HepG2 (cell line): ENCODE measurements at regions not wholly inside any gene's neighbourhood (a gene's known extent, or its start where the extent isn't known, plus 50 kb on each side); places are given as distances from the start of the nearest gene placed in this dataset.

Source experiments
- ATAC-seq: fragments of 200-7000 bp; cut with Tn5 transposase; 3 replicates; pipeline ENCODE4 v1.9.1; 2020; ENCODE audit warnings: mild to moderate bottlenecking, moderate library complexity
- BruUV-seq: library from RNA; stranded (reverse); fragments of 400-500 nt; replicated peaks from 2 replicates; lab custom pipeline; 2021; lab: Mats Ljungman, UMichigan
- CTCF ChIA-PET: fragments of 300-600 bp; formaldehyde crosslinking; extraction: SDS; loops from one replicate; lab custom pipeline; 2021; ENCODE audit warnings: low total read pairs, inconsistent platforms, low intra/inter-chr PET ratio; lab: Yijun Ruan, JAX
- POLR2A ChIA-PET: fragments of 350-600 bp; sonication (Branson Sonifier 250); formaldehyde crosslinking; loops from one replicate; lab custom pipeline; 2020; ENCODE audit warnings: antibody characterized with exemption, inconsistent platforms; lab: Yijun Ruan, JAX
- DNase-seq: peaks from one replicate; pipeline ENCODE4 v3.0.0-alpha.2; 2015; ENCODE audit warnings: low spot score
- FAIRE-seq: peaks from 3 replicates; lab custom pipeline; 2011; peaks lifted over from hg19 to GRCh38; lab: Jason Lieb, UNC
- H2AFZ ChIP-seq: one replicate; pipeline ENCODE4 v1.6.1; 2011; ENCODE audit warnings: low read length, inconsistent platforms
- H3K27ac ChIP-seq: fragments of 300-600 bp; 3 replicates; pipeline ENCODE4 v1.8.0; 2011; ENCODE audit warnings: mixed run types, mild to moderate bottlenecking, mixed read lengths, low read length, inconsistent platforms; ENCODE audit not compliant: insufficient read depth; ENCODE audit errors: extremely low read length
- H3K27me3 ChIP-seq, 2 experiments: fragments of 200-600 bp in 1 of 2; 2 replicates in 1 of 2; 3 replicates in 1 of 2; pipeline versions ENCODE4 v1.6.0 to v1.8.0; 2011; ENCODE audit warnings: low read length in 2 of 2, mild to moderate bottlenecking in 2 of 2, moderate library complexity in 2 of 2, inconsistent platforms in 1 of 2; ENCODE audit not compliant: insufficient read depth in 2 of 2, control insufficient read depth in 1 of 2
- H3K36me3 ChIP-seq, 2 experiments: fragments of 200-600 bp in 1 of 2; replicated peaks in 1 of 2; 2 replicates in 1 of 2; 3 replicates in 1 of 2; pipeline versions ENCODE4 v1.5.1 to v1.8.0; 2011; ENCODE audit warnings: low read length in 2 of 2, inconsistent platforms in 1 of 2; ENCODE audit not compliant: insufficient read depth in 2 of 2, control insufficient read depth in 1 of 2
- H3K4me1 ChIP-seq: 2 replicates; pipeline ENCODE4 v1.5.1; 2012; ENCODE audit warnings: low read length, inconsistent platforms; ENCODE audit not compliant: insufficient read depth
- H3K4me2 ChIP-seq: 2 replicates; pipeline ENCODE4 v1.6.0; 2011; ENCODE audit warnings: low read depth, low read length, inconsistent platforms
- H3K4me3 ChIP-seq, 3 experiments: fragments of 200-600 bp in 1 of 3; sonication (generic), shearing (Covaris generic) in 1 of 3; replicated peaks in 1 of 3; 2 replicates each; pipeline ENCODE4 v1.5.1; 2011 to 2016; ENCODE audit warnings: low read length in 3 of 3, inconsistent platforms in 2 of 3, low read depth in 2 of 3, mild to moderate bottlenecking in 2 of 3, control low read depth in 1 of 3, mixed read lengths in 1 of 3; ENCODE audit not compliant: insufficient read depth in 1 of 3
- H3K79me2 ChIP-seq: one replicate; pipeline ENCODE4 v1.6.1; 2011; ENCODE audit warnings: low read length, inconsistent platforms; ENCODE audit not compliant: insufficient read depth
- H3K9ac ChIP-seq: 2 replicates; pipeline ENCODE4 v1.6.0; 2011; ENCODE audit warnings: mild to moderate bottlenecking, low read depth, low read length, inconsistent platforms; ENCODE audit not compliant: insufficient read depth
- H3K9me3 ChIP-seq: 2 replicates; pipeline ENCODE4 v1.5.1; 2012; ENCODE audit warnings: mild to moderate bottlenecking, low read length
- H4K20me1 ChIP-seq: 2 replicates; pipeline ENCODE4 v1.6.0; 2011; ENCODE audit warnings: inconsistent platforms, mild to moderate bottlenecking, low read length, moderate library complexity; ENCODE audit not compliant: insufficient read depth
- CCDC6 ChIP-seq: sonication (generic); formaldehyde crosslinking; IDR thresholded peaks from 2 replicates; pipeline ENCODE4 v1.8.1; 2022; ENCODE audit warnings: mild to moderate bottlenecking, missing genetic modification reagents, moderate library complexity
- ZSCAN25 ChIP-seq: sonication (generic); formaldehyde crosslinking; IDR thresholded peaks from 2 replicates; pipeline ENCODE4 v1.8.0; 2022; ENCODE audit warnings: mild to moderate bottlenecking, missing genetic modification reagents
- WGBS: methylation state at CpG from one replicate; pipeline ENCODE4 v1.1.6; 2017; ENCODE audit warnings: low lambda C conversion rate; 5-methylcytosine and 5-hydroxymethylcytosine counted together
- in situ Hi-C: cut with HindIII; loops from 2 replicates; pipeline ENCODE4 v1.10.0; 2017; ENCODE audit warnings: low pct_unique_long_range_greater_than_20kb; ENCODE audit not compliant: extremely low pct_ligation_motif_present
- intact Hi-C: fragments of 100-400 bp; cut with micrococcal nuclease; formaldehyde crosslinking; loops from one replicate; pipeline ENCODE4 v1.10.0; 2022; ENCODE audit not compliant: unreplicated experiment
- TF ChIP-seq, protein P1 (sequence below), 2 experiments: sonication (generic) in 1 of 2; formaldehyde crosslinking in 1 of 2; IDR thresholded peaks; 2 replicates each; pipeline versions ENCODE4 v1.6.1 to v1.9.0; 2014 to 2022; ENCODE audit warnings: antibody characterized with exemption in 1 of 2, borderline replicate concordance in 1 of 2, inconsistent platforms in 1 of 2, low read depth in 1 of 2, missing genetic modification reagents in 1 of 2
- TF ChIP-seq, protein P2 (sequence below): IDR thresholded peaks from 2 replicates; pipeline ENCODE4 v1.6.1; 2018; ENCODE audit warnings: missing genetic modification reagents, mild to moderate bottlenecking, missing compliant biosample characterization
- TF ChIP-seq, protein P3 (sequence below): sonication (generic); formaldehyde crosslinking; IDR thresholded peaks from 2 replicates; pipeline ENCODE4 v1.9.0; 2021; ENCODE audit warnings: missing genetic modification reagents, borderline replicate concordance
- TF ChIP-seq, protein P4 (sequence below): sonication (generic); formaldehyde crosslinking; IDR thresholded peaks from 2 replicates; pipeline ENCODE4 v1.5.0; 2020; ENCODE audit warnings: mild to moderate bottlenecking, missing genetic modification reagents, moderate library complexity

DNA sequence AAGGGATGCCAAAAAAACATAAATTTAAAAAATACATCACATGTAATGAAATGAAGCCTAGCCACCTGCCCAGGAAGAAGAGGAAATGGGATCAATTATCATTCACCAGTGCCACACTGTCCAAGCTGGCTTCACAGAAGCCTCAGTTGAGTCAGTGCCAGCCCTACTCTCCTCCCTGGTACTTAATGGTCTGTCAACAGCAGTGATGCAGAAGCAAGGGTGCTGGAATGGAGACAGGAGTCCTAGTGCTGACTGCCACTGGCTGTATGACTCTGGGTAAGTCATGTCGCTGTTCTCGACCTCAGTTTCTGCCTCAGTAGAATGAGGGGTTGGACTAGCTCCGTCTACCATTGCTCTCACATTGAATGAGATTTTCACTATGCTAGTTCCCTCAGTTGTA is 78.5 kb upstream of the LARS2 start (continued):
- TF ChIP-seq, protein P1, sequence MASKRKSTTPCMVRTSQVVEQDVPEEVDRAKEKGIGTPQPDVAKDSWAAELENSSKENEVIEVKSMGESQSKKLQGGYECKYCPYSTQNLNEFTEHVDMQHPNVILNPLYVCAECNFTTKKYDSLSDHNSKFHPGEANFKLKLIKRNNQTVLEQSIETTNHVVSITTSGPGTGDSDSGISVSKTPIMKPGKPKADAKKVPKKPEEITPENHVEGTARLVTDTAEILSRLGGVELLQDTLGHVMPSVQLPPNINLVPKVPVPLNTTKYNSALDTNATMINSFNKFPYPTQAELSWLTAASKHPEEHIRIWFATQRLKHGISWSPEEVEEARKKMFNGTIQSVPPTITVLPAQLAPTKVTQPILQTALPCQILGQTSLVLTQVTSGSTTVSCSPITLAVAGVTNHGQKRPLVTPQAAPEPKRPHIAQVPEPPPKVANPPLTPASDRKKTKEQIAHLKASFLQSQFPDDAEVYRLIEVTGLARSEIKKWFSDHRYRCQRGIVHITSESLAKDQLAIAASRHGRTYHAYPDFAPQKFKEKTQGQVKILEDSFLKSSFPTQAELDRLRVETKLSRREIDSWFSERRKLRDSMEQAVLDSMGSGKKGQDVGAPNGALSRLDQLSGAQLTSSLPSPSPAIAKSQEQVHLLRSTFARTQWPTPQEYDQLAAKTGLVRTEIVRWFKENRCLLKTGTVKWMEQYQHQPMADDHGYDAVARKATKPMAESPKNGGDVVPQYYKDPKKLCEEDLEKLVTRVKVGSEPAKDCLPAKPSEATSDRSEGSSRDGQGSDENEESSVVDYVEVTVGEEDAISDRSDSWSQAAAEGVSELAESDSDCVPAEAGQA (IDR thresholded peaks at IDR 0.05; ENCODE audit: low read depth): no peak
- TF ChIP-seq, protein P1 (CRISPR knock-in tag; IDR thresholded peaks at IDR 0.05; ENCODE audit: borderline replicate concordance): no peak
- no peak for TF ChIP-seq CCDC6
- TF ChIP-seq ZSCAN25: no peak
- TF ChIP-seq, protein P2, sequence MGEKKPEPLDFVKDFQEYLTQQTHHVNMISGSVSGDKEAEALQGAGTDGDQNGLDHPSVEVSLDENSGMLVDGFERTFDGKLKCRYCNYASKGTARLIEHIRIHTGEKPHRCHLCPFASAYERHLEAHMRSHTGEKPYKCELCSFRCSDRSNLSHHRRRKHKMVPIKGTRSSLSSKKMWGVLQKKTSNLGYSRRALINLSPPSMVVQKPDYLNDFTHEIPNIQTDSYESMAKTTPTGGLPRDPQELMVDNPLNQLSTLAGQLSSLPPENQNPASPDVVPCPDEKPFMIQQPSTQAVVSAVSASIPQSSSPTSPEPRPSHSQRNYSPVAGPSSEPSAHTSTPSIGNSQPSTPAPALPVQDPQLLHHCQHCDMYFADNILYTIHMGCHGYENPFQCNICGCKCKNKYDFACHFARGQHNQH: no peak

DNA sequence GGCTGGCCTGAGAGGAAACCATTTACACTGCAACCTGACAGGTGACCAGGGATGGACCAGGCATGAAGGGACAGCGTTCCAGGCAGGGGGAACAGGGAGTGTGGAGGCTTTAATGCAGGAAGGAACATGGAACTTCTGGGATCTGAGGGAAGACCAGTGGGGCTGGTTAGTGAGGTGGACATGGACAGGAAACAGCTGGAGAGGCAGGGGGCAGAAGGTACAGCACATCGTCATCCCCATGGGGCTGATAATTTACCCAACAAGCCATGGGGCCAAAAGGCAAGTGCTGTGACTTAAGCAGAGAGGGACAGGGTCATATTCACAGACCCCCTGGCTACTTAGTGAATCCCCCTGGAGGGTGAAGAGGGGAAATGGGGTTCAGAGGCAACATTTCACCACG is 77.0 kb upstream of the LARS2 start:
- Histone ChIP-seq H3K4me2 (no peak overlapping the region), H3K4me1 (no peaks in the 10 kb centered on the region), H2AFZ (no peak overlapping the region), H3K79me2 (no peaks in the 10 kb centered on the region), H3K36me3 (no peaks in the 10 kb centered on the region), H3K27ac (no peak overlapping the region), H3K9me3 (no peaks in the 10 kb centered on the region), H4K20me1 (no peaks in the 10 kb centered on the region), H3K27me3 (peaks cover 1 to 8% of the 10 kb centered on the region in 2 experiments; a peak in 2 of 5 replicates), H3K4me3 (no peak overlapping the region), H3K9ac (no peak overlapping the region)
- in situ Hi-C loops: no loop called here
- POLR2A ChIA-PET: no interaction called here
- BruUV-seq: no TSS peak
- ATAC-seq: no peak
- TF ChIP-seq, protein P3, sequence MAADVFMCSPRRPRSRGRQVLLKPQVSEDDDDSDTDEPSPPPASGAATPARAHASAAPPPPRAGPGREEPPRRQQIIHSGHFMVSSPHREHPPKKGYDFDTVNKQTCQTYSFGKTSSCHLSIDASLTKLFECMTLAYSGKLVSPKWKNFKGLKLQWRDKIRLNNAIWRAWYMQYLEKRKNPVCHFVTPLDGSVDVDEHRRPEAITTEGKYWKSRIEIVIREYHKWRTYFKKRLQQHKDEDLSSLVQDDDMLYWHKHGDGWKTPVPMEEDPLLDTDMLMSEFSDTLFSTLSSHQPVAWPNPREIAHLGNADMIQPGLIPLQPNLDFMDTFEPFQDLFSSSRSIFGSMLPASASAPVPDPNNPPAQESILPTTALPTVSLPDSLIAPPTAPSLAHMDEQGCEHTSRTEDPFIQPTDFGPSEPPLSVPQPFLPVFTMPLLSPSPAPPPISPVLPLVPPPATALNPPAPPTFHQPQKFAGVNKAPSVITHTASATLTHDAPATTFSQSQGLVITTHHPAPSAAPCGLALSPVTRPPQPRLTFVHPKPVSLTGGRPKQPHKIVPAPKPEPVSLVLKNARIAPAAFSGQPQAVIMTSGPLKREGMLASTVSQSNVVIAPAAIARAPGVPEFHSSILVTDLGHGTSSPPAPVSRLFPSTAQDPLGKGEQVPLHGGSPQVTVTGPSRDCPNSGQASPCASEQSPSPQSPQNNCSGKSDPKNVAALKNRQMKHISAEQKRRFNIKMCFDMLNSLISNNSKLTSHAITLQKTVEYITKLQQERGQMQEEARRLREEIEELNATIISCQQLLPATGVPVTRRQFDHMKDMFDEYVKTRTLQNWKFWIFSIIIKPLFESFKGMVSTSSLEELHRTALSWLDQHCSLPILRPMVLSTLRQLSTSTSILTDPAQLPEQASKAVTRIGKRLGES (CRISPR knock-in tag): no peak
- TF ChIP-seq, protein P4, sequence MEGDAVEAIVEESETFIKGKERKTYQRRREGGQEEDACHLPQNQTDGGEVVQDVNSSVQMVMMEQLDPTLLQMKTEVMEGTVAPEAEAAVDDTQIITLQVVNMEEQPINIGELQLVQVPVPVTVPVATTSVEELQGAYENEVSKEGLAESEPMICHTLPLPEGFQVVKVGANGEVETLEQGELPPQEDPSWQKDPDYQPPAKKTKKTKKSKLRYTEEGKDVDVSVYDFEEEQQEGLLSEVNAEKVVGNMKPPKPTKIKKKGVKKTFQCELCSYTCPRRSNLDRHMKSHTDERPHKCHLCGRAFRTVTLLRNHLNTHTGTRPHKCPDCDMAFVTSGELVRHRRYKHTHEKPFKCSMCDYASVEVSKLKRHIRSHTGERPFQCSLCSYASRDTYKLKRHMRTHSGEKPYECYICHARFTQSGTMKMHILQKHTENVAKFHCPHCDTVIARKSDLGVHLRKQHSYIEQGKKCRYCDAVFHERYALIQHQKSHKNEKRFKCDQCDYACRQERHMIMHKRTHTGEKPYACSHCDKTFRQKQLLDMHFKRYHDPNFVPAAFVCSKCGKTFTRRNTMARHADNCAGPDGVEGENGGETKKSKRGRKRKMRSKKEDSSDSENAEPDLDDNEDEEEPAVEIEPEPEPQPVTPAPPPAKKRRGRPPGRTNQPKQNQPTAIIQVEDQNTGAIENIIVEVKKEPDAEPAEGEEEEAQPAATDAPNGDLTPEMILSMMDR (CRISPR knock-in tag): no peak
- CTCF ChIA-PET: no interaction called here
- no peak for DNase-seq
- intact Hi-C loops: no loop called here
- WGBS: 32% methylated on average over 3 of the region's 3 CpGs
- no peak for FAIRE-seq
